Stomach (tissue), 8 donors: ENCODE measurements at regions not wholly inside any gene's neighbourhood (a gene's known extent, or its start where the extent isn't known, plus 50 kb on each side); places are given as distances from the start of the nearest gene placed in this dataset.

ENCODE experiments used
- DNase-seq, 2 donors: peaks; one replicate each; pipeline versions ENCODE4 v3.0.0 to v3.0.0-alpha.2; 2013 to 2019
- H3K27ac ChIP-seq, 5 donors: fragments of 200-600 bp in 4 of 5; sonication (generic) in 4 of 5; one replicate each; pipeline ENCODE4 v1.5.1; 2013 to 2019; ENCODE audit warnings: mild to moderate bottlenecking in 1 of 5, moderate library complexity in 1 of 5
- H3K27me3 ChIP-seq, 3 donors: fragments of 200-600 bp; sonication (generic); one replicate each; pipeline ENCODE4 v1.5.1; 2017 to 2019; ENCODE audit warnings: mixed run types in 1 of 3
- H3K36me3 ChIP-seq, 4 donors: fragments of 200-600 bp; sonication (generic); 1 replicate in 3 of 4; 2 replicates in 1 of 4; pipeline ENCODE4 v1.5.1; 2016 to 2019
- H3K4me1 ChIP-seq, 4 donors: fragments of 200-600 bp; sonication (generic); one replicate each; pipeline ENCODE4 v1.5.1; 2016 to 2019
- H3K4me3 ChIP-seq, 4 donors: fragments of 200-600 bp; sonication (generic) in 3 of 4; one replicate each; pipeline ENCODE4 v1.5.1; 2016 to 2019; ENCODE audit warnings: mild to moderate bottlenecking in 1 of 4
- H3K9me3 ChIP-seq, 4 donors: fragments of 200-600 bp; sonication (generic); one replicate each; pipeline ENCODE4 v1.5.1; 2016 to 2019
- CTCF ChIP-seq, 7 experiments: fragments of 450-650 bp in 4 of 7; fragments of 200-600 bp in 3 of 7; sonication (generic) in 3 of 7; IDR thresholded peaks; one replicate each; pipeline ENCODE4 v1.5.1; 2016 to 2019; ENCODE audit warnings: antibody characterized with exemption in 7 of 7, control low read depth in 2 of 7, mild to moderate bottlenecking in 1 of 7
- EP300 ChIP-seq: sonication (generic); formaldehyde crosslinking; IDR thresholded peaks from one replicate; pipeline ENCODE4 v1.6.1; 2017; ENCODE audit warnings: antibody characterized with exemption
- POLR2A ChIP-seq, 4 donors: fragments of 450-650 bp; IDR thresholded peaks; one replicate each; pipeline ENCODE4 v1.6.1; 2016; ENCODE audit warnings: antibody characterized with exemption in 4 of 4, control low read depth in 2 of 4, mild to moderate bottlenecking in 1 of 4, moderate library complexity in 1 of 4
- POLR2AphosphoS5 ChIP-seq, 3 donors: sonication (generic); formaldehyde crosslinking; IDR thresholded peaks; one replicate each; pipeline ENCODE4 v1.6.1; 2016; ENCODE audit warnings: antibody characterized with exemption in 3 of 3
- WGBS, 5 donors: extraction: QIAGEN DNeasy Blood & Tissue Kit in 3 of 5; methylation state at CpG; one replicate each; pipeline versions ENCODE4 v1.1.5 to v1.1.7; 2013 to 2018; 5-methylcytosine and 5-hydroxymethylcytosine counted together
- intact Hi-C: fragments of 100-400 bp; cut with DNase I; formaldehyde crosslinking; loops from one replicate; pipeline ENCODE4 v1.15.1; 2023; ENCODE audit warnings: low total_unique reads
- donor health status: healthy with polysubstance abuse.
- donor health status: Bipolar disorder and iron deficiency.
- donor health status: healthy.

GRCh38 chr21:15219039-15219438, 154.2 kb upstream of the NRIP1 start:
- Histone ChIP-seq H3K4me3 (no peak overlapping the region), H3K27me3 (no peaks in the 10 kb centered on the region), H3K27ac (no peak overlapping the region), H3K9me3 (no peaks in the 10 kb centered on the region), H3K36me3 (no peaks in the 10 kb centered on the region), H3K4me1 (peaks cover 0 to 18% (median 5%) of the 10 kb centered on the region in 4 donors)
- DNase-seq, result no peak
- no peak for TF ChIP-seq EP300
- TF ChIP-seq POLR2AphosphoS5 (IDR thresholded peaks at IDR 0.05), result no peak
- intact Hi-C loops, result no loop called here
- WGBS, 5 donors, result 71 to 94% (median 89%) methylated on average over 2 to 5 of the region's 5 CpGs

GRCh38 chr21:15219894-15220293, 155.1 kb upstream of the NRIP1 start:
- H3K27ac ChIP-seq, result no peak overlapping the region
- TF ChIP-seq POLR2A (IDR thresholded peaks at IDR 0.05) (no peak), EP300 (no peak), POLR2AphosphoS5 (IDR thresholded peaks at IDR 0.05) (no peak), CTCF (IDR thresholded peaks at IDR 0.05) (no peak)

GRCh38 chr21:15221799-15222386, 157.1 kb upstream of the NRIP1 start:
- DNase-seq, result peak in 1 of 2 donors; percentile 18
- no peaks in the 10 kb centered on the region for H3K36me3 ChIP-seq
- H3K4me3 ChIP-seq, result no peak overlapping the region
- no peaks in the 10 kb centered on the region for H3K27me3 ChIP-seq
- peak in 1 of 3 donors; percentile 25 for TF ChIP-seq POLR2AphosphoS5 (IDR thresholded peaks at IDR 0.05)
- TF ChIP-seq POLR2A (IDR thresholded peaks at IDR 0.05), result no peak
- TF ChIP-seq EP300, result no peak
- TF ChIP-seq CTCF (IDR thresholded peaks at IDR 0.05), result no peak
- H3K4me1 ChIP-seq, result peaks cover 0 to 18% (median 5%) of the 10 kb centered on the region in 4 donors
- no peak overlapping the region for H3K27ac ChIP-seq
- no peaks in the 10 kb centered on the region for H3K9me3 ChIP-seq
- intact Hi-C loops, result no loop called here

More at GRCh38 chr21:15219894-15220293, 155.1 kb upstream of the NRIP1 start:
- H3K4me1 ChIP-seq, result peaks cover 0 to 18% (median 5%) of the 10 kb centered on the region in 4 donors
- DNase-seq, result peak in 1 of 2 donors; percentile 16
- 24 to 39% (median 30%) methylated on average over 6 of the region's 6 CpGs for WGBS, 5 donors
- H3K9me3 ChIP-seq, result no peaks in the 10 kb centered on the region
- no peak overlapping the region for H3K4me3 ChIP-seq
- intact Hi-C loops, result no loop called here
- no peaks in the 10 kb centered on the region for H3K27me3 ChIP-seq
- no peaks in the 10 kb centered on the region for H3K36me3 ChIP-seq

GRCh38 chr21:15222707-15223106, 157.9 kb upstream of the NRIP1 start:
- intact Hi-C loops, result no loop called here
- Histone ChIP-seq H3K9me3 (no peaks in the 10 kb centered on the region), H3K27ac (no peak overlapping the region), H3K4me1 (peaks cover 0 to 18% (median 5%) of the 10 kb centered on the region in 4 donors), H3K4me3 (no peak overlapping the region), H3K36me3 (no peaks in the 10 kb centered on the region), H3K27me3 (no peaks in the 10 kb centered on the region)
- DNase-seq, result no peak
- TF ChIP-seq EP300, result no peak
- no peak for TF ChIP-seq POLR2A (IDR thresholded peaks at IDR 0.05)
- no peak for TF ChIP-seq POLR2AphosphoS5 (IDR thresholded peaks at IDR 0.05)
- no peak for TF ChIP-seq CTCF (IDR thresholded peaks at IDR 0.05)
- WGBS, 5 donors, result 54 to 75% (median 61%) methylated on average over 3 of the region's 3 CpGs

GRCh38 chr21:15224346-15225086, 159.7 kb upstream of the NRIP1 start:
- H3K36me3 ChIP-seq, result no peaks in the 10 kb centered on the region
- DNase-seq, result no peak
- peaks cover 0 to 18% (median 5%) of the 10 kb centered on the region in 4 donors for H3K4me1 ChIP-seq
- intact Hi-C loops, result no loop called here
- H3K9me3 ChIP-seq, result no peaks in the 10 kb centered on the region
- WGBS, 5 donors, result 82 to 98% (median 92%) methylated on average over 6 of the region's 6 CpGs
- H3K4me3 ChIP-seq, result no peak overlapping the region
- H3K27ac ChIP-seq, result no peak overlapping the region
- H3K27me3 ChIP-seq, result no peaks in the 10 kb centered on the region
- no peak for TF ChIP-seq EP300
- no peak for TF ChIP-seq POLR2AphosphoS5 (IDR thresholded peaks at IDR 0.05)
- no peak for TF ChIP-seq POLR2A (IDR thresholded peaks at IDR 0.05)
- TF ChIP-seq CTCF (IDR thresholded peaks at IDR 0.05), result no peak
